ENCODE measurements at regions not wholly inside any gene's neighbourhood (a gene's known extent, or its start where the extent isn't known, plus 50 kb on each side); places are given as distances from the start of the nearest gene placed in this dataset.
A peak's percentile ranks its signal among the peaks of the same experiment; 100 is the strongest.

- TF ChIP-seq ZNF24 (IDR thresholded peaks at IDR 0.05) = peak; percentile 79; the same call in 1 of the 2 replicates
- TF ChIP-seq NR2F2 (IDR thresholded peaks at IDR 0.05; ENCODE audit: borderline replicate concordance, low read depth) = peak; percentile 83
- TF ChIP-seq NCOA2 (CRISPR knock-in tag; IDR thresholded peaks at IDR 0.05) = peak; percentile 86
- peak; percentile 28; the same call in 1 of the 2 replicates for TF ChIP-seq ZMYM3 (CRISPR knock-in tag; IDR thresholded peaks at IDR 0.05)
- 0 out of 2 replicates have a peak, but pooled peaks have one; percentile 16 for TF ChIP-seq ATF1 (CRISPR knock-in tag; IDR thresholded peaks at IDR 0.05)
- TF ChIP-seq CREB1 (IDR thresholded peaks at IDR 0.05) = no peak
- TF ChIP-seq CREB1 (CRISPR knock-in tag; IDR thresholded peaks at IDR 0.05) = peak; percentile 60
- TF ChIP-seq POGZ (CRISPR knock-in tag; IDR thresholded peaks at IDR 0.05) = peak; percentile 59; the same call in 1 of the 2 replicates
- TF ChIP-seq ZBTB20 (CRISPR knock-in tag; IDR thresholded peaks at IDR 0.05; ENCODE audit: borderline replicate concordance, low read depth) = peak; percentile 69; the same call in 1 of the 2 replicates
- TF ChIP-seq ZXDC (CRISPR knock-in tag; IDR thresholded peaks at IDR 0.05) = no peak
- peak; percentile 83 for TF ChIP-seq SOX13 (IDR thresholded peaks at IDR 0.05)
- TF ChIP-seq SOX13 (CRISPR knock-in tag; conservative IDR thresholded peaks at IDR 0.05 in 1 of 2, IDR thresholded peaks at IDR 0.05 in 1 of 2) = peak in 1 of 2 experiments; percentile 96; a peak in 2 of 4 replicates
- TF ChIP-seq HNF4A (CRISPR knock-in tag; IDR thresholded peaks at IDR 0.05) = peak; percentile 98
- no peak for TF ChIP-seq SYNCRIP (IDR thresholded peaks at IDR 0.05; ENCODE audit: insufficient read depth, low read depth, low read length)
- TF ChIP-seq FOXP1 (IDR thresholded peaks at IDR 0.05) = no peak
- peak; percentile 28; the same call in 1 of the 2 replicates for TF ChIP-seq FOXP1 (CRISPR knock-in tag; IDR thresholded peaks at IDR 0.05)
- peak; percentile 56; the same call in 1 of the 2 replicates for TF ChIP-seq EHMT2 (IDR thresholded peaks at IDR 0.05; ENCODE audit: borderline replicate concordance, low read depth, low read length)
- TF ChIP-seq CEBPG (CRISPR knock-in tag; IDR thresholded peaks at IDR 0.05) = peak; percentile 36; the same call in 1 of the 2 replicates
- TF ChIP-seq ZNF883 (CRISPR knock-in tag; IDR thresholded peaks at IDR 0.05; ENCODE audit: not compliant biosample characterization) = no peak
- 0 out of 3 replicates have a peak, but pooled peaks have one; percentile 26 for TF ChIP-seq MXI1 (IDR thresholded peaks at IDR 0.05; ENCODE audit: borderline replicate concordance, low read depth, low read length)
- TF ChIP-seq RARA (CRISPR knock-in tag; IDR thresholded peaks at IDR 0.05) = peak; percentile 93
- TF ChIP-seq ETV5 (CRISPR knock-in tag; IDR thresholded peaks at IDR 0.05; ENCODE audit: borderline replicate concordance) = peak; percentile 69; the same call in 1 of the 2 replicates
- TF ChIP-seq YEATS4 (CRISPR knock-in tag; IDR thresholded peaks at IDR 0.05; ENCODE audit: borderline replicate concordance) = peak; percentile 24; the same call in 1 of the 2 replicates
- peak; percentile 70 for TF ChIP-seq BCL6 (CRISPR knock-in tag; IDR thresholded peaks at IDR 0.05)
- TF ChIP-seq KLF9 (CRISPR knock-in tag; IDR thresholded peaks at IDR 0.05; ENCODE audit: low read depth) = no peak
- TF ChIP-seq NCOR1 (IDR thresholded peaks at IDR 0.05; ENCODE audit: borderline replicate concordance, low read length) = peak; percentile 81; the same call in 1 of the 2 replicates
- peak; percentile 74; the same call in 1 of the 2 replicates for TF ChIP-seq NFIC (IDR thresholded peaks at IDR 0.05; ENCODE audit: low read length)
- peak; percentile 92 for TF ChIP-seq PPARG (CRISPR knock-in tag; conservative IDR thresholded peaks at IDR 0.05)
- TF ChIP-seq TRIM24 (CRISPR knock-in tag; IDR thresholded peaks at IDR 0.05) = peak; percentile 90
- TF ChIP-seq FOSL2 (CRISPR knock-in tag; IDR thresholded peaks at IDR 0.05) = peak; percentile 60
- TF ChIP-seq HOXA3 (CRISPR knock-in tag; IDR thresholded peaks at IDR 0.05) = peak; percentile 40; the same call in 1 of the 2 replicates
- TF ChIP-seq LCORL (IDR thresholded peaks at IDR 0.05) = 0 out of 2 replicates have a peak, but pooled peaks have one; percentile 52
- TF ChIP-seq LCORL (CRISPR knock-in tag; IDR thresholded peaks at IDR 0.05) = peak; percentile 52; the same call in 1 of the 2 replicates
- 0 out of 2 replicates have a peak, but pooled peaks have one; percentile 63 for TF ChIP-seq DPF2 (CRISPR knock-in tag; IDR thresholded peaks at IDR 0.05; ENCODE audit: borderline replicate concordance, low read depth)
- TF ChIP-seq IRF2 (CRISPR knock-in tag; IDR thresholded peaks at IDR 0.05) = 0 out of 2 replicates have a peak, but pooled peaks have one; percentile 24
Observed at GRCh38 chr2:48120112-48120511, 194.4 kb upstream of the FOXN2 start (continued).
